ENCODE measurements at regions not wholly inside any gene's neighbourhood (a gene's known extent, or its start where the extent isn't known, plus 50 kb on each side); places are given as distances from the start of the nearest gene placed in this dataset.
"Not testable (repeated sequence)": the region's sequence is repeated elsewhere in the genome, so short reads cannot be mapped to it uniquely, and the experiment has no call there.

GRCh38 chr4:167883266-167883665 is 209.1 kb upstream of the ANXA10 start:
- TF ChIP-seq CTCF (IDR thresholded peaks at IDR 0.05; ENCODE audit: low read depth, low read length), result no peak
- no peak overlapping the region for H3K4me3 ChIP-seq (ENCODE audit: low read depth, low read length)
- in situ Hi-C loops (cut with HindIII; ENCODE audit: low sequenced_read_pairs), result no loop called here
- no peak for DNase-seq (ENCODE audit: low read depth, low spot score)

- DNase-seq (ENCODE audit: low read depth, low spot score), result no peak
- H3K4me3 ChIP-seq (ENCODE audit: low read depth, low read length), result no peak overlapping the region
- in situ Hi-C loops (cut with HindIII; ENCODE audit: low sequenced_read_pairs), result no loop called here
- no peak for TF ChIP-seq CTCF (IDR thresholded peaks at IDR 0.05; ENCODE audit: low read depth, low read length)
These were observed 207.3 kb upstream of the ANXA10 start for GRCh38 chr4:167885071-167885470.

- no peak for TF ChIP-seq CTCF (IDR thresholded peaks at IDR 0.05; ENCODE audit: low read depth, low read length)
- DNase-seq (ENCODE audit: low read depth, low spot score), result no peak
- H3K4me3 ChIP-seq (ENCODE audit: low read depth, low read length), result no peak overlapping the region
- in situ Hi-C loops (cut with HindIII; ENCODE audit: low sequenced_read_pairs), result no loop called here
These were observed 206.5 kb upstream of the ANXA10 start for GRCh38 chr4:167885872-167886271.

GRCh38 chr4:167887726-167888125 is 204.6 kb upstream of the ANXA10 start:
- no peak for TF ChIP-seq CTCF (IDR thresholded peaks at IDR 0.05; ENCODE audit: low read depth, low read length)
- no peak overlapping the region for H3K4me3 ChIP-seq (ENCODE audit: low read depth, low read length)
- DNase-seq (ENCODE audit: low read depth, low spot score), result no peak
- in situ Hi-C loops (cut with HindIII; ENCODE audit: low sequenced_read_pairs), result no loop called here

GRCh38 chr4:167890226-167890625 is 202.1 kb upstream of the ANXA10 start:
- no peak for DNase-seq (ENCODE audit: low read depth, low spot score)
- H3K4me3 ChIP-seq (ENCODE audit: low read depth, low read length), result no peak overlapping the region
- TF ChIP-seq CTCF (IDR thresholded peaks at IDR 0.05; ENCODE audit: low read depth, low read length), result no peak
- in situ Hi-C loops (cut with HindIII; ENCODE audit: low sequenced_read_pairs), result no loop called here

GRCh38 chr4:167893531-167893930 is 198.8 kb upstream of the ANXA10 start:
- no peak overlapping the region for H3K4me3 ChIP-seq (ENCODE audit: low read depth, low read length)
- no peak for DNase-seq (ENCODE audit: low read depth, low spot score)
- no peak for TF ChIP-seq CTCF (IDR thresholded peaks at IDR 0.05; ENCODE audit: low read depth, low read length)
- in situ Hi-C loops (cut with HindIII; ENCODE audit: low sequenced_read_pairs), result no loop called here

GRCh38 chr4:167896260-167896659 is 196.1 kb upstream of the ANXA10 start:
- in situ Hi-C loops (cut with HindIII; ENCODE audit: low sequenced_read_pairs); H3K4me3 ChIP-seq (ENCODE audit: low read depth, low read length); DNase-seq (ENCODE audit: low read depth, low spot score): not testable (repeated sequence)
